ENCODE measurements at regions not wholly inside any gene's neighbourhood (a gene's known extent, or its start where the extent isn't known, plus 50 kb on each side); places are given as distances from the start of the nearest gene placed in this dataset.
"Not testable (repeated sequence)": the region's sequence is repeated elsewhere in the genome, so short reads cannot be mapped to it uniquely, and the experiment has no call there.

DNA sequence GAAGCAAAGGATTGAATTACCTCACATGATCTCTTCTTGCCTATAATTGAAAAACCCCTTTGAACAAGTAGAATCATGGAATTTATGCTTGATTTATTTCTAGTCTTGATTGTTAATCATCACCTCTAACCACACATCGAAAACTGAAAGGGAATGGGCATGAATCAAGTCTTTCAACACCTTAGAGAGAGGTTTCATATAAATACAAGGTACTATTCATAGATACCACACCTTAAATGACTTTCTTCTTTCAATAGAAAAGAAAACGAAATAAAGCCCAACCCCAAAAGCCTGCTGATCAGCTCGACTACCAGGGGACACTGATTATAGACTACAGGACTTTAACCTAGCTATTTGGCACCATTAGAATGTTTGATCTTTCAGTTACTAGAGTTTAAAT, 128.6 kb upstream of the PTPRZ1 start:
- no peak for DNase-seq

DNA sequence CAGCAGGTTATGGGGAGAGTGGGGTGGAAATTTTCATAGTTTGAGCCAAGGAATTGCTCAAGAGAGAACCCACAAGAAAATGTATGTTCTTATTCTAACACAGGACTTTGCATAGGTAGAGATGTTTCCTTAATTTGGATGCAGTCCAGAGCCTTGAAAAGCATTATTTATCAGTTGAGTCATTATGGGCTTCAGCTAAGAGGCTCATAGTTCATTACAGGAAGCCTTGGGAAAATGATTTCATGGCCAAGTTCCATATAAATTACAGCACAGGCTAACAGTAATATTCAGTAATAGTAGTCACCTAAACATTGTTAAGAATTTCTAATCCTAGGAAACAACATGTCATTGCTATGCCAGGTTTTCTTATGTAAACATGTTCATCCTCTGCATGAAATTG, 131.1 kb upstream of the PTPRZ1 start:
- no peak for DNase-seq

DNA sequence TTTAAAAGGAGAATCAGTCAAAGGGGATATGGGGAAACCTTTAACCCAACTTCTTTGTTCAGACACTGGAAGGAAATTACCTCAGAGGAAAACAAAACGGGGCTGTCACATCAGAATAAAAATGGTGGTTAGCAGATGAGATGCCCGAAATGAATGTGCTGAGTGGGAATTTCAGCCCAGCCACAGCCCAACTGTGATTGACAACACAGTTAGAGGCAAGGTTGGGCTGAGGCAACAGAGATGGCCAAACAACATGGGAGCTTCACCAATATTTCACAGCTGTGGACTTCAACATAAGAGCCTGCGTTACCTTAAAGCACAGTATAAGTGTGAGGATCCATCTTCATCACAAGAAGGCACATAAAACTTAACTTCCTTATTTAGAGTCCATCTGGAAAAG, 133.5 kb upstream of the PTPRZ1 start:
- no peak for DNase-seq

DNA sequence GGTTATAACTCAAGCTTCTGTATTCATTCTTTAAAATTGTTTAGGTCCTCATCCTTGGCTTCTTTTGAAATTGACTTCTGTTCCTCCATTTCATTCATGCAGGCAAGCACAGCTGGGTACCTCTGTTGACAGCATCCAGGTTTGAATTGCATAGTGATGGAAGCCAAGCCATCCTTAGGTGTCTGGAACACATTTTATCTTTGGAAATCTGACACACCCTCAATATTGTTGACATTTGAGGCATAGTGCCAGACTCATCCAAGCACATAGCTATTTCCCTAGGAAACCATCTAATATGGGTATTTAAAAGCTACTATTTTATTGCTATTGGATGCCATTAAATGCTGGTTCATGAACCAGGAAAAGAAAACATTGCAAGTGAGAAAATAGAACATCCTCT, 142.1 kb upstream of the PTPRZ1 start:
- DNase-seq: peak; percentile 63

DNA sequence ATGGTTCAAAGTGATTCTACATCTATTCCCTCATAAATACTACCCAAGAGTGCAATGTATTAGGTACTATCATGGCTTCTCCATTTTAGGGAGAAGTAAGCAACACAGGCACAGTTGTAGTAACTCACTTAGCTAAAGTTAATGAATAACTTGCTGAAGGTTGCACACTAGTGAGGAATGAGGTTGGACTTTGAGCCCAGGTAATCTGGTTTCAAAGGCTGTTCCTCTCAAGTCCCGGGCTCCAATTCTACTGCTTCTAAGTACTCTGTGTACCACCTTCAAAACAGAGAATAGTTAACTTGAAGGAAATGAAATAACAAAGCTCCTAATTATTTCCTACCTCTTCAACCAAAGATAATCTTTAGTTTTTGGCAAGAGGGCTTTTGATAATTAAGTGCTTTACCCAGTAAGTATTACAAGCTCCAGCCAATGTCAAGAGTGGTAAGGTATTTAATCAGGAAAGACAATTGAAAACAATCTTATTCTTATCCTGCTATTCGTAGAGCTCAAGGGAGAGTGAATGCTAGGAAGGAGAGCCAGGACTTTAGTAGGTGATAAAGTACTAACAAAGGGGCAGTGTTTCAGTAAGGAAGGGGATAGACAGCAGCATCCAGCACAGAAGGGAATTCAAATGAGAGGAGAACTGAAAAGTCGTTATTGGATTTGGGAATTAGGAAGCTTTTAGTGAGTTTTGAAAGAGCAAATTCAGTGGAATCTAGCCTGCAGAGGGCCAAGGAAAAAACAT, 158.2 kb upstream of the PTPRZ1 start:
- no peak for DNase-seq

DNA sequence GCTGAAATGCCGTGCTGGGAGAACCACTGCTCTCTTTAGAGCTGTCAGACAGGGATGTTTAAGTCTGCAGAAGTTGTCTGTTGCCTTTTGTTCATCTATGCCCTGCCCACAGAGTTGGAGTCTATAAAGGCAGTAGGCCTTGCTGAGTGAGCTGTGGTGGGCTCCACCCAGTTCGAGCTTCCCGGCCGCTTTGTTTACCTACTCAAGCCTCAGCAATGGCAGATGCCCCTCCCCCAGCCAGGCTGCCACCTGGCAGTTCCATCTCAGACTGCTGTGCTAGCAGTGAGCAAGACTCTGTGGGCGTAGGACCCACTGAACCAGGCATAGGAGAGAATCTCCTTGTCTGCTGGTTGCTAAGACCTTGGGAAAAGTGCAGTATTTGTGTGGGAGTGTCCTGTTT, 160.0 kb upstream of the PTPRZ1 start:
- DNase-seq: peak; percentile 21

DNA sequence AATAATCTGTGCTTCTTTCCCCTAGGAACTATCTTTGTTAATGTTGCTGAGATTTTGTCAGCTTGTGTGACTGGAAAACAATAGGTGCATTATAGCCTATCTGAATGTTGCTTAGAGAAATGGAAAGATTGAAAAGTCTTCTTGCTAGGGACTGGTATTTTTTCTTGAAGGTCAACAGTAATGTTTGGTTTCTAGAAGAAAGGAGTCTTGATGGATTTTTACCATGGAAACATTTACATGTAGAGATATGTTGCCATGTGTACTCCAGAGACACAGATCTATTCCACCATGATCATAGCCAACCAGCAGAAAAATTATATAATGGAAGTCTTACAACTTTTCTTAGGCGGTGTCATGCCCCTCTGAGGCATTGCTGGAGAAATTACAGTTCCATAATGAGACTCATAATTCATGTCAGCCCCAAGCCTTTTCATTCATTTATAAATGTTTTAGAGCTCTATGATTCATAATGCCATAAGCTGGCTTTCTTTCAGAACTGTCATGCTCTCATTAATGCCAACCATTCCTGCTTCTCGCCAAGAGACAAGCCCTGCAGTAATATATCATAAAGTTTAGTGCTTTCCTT, 175.1 kb upstream of the PTPRZ1 start:
- no peak for DNase-seq

DNA sequence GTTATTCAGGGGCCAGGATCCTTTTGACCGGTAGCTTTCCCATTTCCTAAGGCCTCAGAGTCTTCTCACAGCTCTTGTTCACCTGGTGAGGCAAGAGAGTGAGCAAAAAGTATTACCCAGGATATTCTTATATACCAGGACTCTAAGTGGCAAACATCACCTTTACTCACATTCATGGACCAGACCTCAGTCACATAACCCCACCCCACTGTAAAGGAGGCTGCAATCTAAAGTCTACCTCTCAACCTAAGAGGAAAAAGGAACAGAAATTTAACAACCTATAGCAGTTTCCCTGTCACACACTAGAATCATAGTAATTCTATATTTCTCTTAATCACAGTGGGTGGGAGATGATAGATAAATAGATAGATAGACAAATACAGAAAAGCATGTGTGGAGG, 176.0 kb upstream of the PTPRZ1 start:
- DNase-seq: no peak

DNA sequence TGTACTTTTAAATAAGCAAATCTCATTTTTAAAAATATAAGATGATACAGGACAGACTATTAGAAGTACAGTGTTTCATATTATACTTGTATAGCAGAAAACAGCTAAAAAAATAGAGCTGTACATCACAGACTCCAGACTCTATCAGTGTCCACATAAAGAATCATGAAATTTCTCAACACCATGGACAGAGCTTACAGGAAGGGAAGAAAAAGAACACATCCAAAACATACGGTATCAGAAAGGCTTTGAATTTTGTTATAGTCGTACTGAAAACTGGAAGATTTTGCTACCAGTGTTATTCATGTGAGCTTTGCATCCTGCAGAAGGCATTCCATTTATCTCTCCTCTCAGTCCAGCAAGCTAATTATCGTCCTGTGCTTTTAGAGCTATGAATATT, 183.2 kb upstream of the PTPRZ1 start:
- no peak for DNase-seq

DNA sequence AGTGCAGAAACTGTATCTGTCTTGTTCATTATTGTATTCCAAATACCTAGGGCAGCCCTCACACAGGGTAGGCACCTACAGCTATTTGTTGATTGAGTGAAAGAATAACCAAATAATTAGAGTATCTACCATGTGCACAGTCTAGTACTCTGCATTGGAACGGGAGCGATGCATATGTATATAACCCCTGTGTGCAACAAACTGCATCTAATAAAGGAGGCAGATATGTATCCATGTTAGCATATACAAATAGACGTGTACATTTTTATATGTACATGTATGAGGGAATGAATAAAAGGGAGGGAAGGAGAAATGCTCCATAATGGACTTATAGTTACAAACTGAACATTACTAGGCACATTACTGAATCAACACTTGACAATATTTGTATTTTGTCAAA, 191.3 kb upstream of the PTPRZ1 start:
- no peak for DNase-seq

DNA sequence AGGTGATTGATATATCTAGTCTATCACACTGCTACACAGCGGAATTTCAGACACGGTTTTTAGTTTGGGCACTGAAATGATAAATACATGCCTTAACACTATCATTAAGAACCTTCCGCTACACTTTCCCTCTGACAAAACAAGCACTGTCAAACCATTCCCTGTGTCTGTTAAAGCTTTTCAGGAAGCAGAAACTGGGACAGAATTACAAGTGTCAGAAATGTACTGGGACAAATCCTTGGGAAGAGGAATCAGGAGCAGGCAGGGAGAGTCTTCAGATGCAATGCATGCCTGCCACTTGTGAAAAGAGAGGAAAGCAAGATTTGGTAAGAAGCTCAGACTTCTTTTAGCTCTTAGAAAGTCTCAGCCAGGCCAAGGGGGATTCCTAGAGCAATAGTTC, 196.8 kb upstream of the PTPRZ1 start:
- DNase-seq: no peak

DNA sequence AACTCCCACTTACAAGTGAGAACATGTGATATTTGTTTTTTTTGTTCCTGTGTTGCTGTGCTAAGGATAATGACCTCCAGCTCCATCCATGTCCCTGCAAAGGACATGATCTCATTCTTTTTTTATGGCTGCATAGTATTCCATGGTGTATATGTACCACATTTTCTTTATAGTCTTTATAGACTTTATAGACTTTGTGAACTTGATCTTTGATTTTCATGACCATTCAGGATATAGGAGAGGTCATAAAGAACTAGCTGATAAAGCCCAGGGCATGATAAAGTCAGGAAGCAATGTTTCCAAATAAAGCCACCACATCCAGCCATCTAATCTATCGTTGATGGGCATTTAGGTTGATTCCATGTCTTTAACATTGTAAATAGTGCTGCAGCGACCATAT, 198.5 kb upstream of the PTPRZ1 start:
- DNase-seq: not testable (repeated sequence)

DNA sequence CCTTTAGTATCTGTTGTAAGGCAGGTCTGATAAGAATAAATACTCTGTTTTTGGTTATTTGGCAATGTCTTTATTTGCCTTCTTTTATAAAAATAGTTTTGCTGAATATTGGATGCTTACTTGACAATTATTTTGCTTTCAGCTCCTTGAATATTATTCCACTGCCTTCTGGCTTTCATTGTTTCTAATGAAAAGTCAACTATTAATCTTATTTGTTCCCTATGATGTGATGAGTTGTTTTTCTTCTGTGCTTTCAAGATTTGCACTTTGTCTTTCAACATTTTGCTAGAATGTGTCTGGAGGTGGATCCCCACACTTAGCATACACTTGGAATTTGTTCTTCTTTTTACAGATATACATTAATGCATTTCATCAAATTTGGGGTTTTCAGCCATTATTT, 203.8 kb upstream of the PTPRZ1 start:
- DNase-seq: no peak

DNA sequence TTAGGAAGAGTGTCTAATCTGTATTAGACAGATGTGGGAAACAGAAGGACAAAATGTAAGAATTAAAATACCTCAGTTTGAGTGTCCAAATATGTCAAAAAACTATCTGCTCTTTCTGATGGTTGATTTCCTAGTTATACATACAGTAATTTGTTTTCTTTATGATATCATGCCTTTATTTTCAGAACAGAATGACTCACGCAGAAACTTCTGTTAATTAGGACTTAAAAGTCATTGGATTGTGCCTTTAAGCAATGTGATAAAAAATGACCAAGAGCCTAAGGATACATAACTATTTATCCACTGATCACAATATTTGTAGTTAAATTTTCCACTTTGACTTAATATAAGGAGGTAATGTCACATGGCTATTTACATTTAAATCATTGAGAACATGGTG, 206.7 kb upstream of the PTPRZ1 start:
- no peak for DNase-seq

DNA sequence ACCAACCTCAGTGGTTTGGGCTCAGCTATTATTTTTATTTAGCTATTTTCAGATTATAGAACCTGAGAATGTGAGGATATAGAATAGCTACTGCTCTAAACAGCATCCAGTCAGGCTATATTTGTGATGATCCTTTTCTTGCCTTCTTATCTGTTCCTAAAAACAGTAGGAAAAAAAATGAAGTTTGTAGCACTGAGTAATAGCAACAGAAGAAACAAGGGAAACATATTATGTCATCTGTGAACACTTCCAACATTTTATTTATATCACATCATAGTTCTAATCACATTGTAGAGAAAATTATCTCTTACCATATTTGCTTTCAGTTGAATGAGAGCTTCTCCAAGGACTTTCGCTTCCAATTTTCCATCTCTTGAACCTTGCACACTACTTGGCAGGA, 229.6 kb upstream of the PTPRZ1 start:
- DNase-seq: no peak

DNA sequence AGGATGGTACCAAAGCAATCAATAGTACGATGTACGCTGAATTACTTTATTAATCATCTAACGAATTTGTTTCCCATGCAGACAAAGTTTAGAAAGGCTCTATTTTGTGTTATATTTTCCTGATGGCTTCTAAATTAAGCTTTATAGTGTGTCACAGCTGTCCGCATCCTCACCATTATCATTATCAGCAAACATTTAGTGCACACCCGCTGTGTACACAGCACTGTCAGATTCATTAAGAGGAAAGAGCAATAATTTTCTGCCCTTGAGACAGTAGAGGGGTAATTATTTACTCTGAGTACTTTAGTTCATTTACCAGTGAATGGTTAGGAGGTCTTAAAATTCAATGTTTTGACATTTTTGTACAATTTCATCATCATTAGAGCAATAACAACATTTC, 233.3 kb upstream of the PTPRZ1 start:
- no peak for DNase-seq

DNA sequence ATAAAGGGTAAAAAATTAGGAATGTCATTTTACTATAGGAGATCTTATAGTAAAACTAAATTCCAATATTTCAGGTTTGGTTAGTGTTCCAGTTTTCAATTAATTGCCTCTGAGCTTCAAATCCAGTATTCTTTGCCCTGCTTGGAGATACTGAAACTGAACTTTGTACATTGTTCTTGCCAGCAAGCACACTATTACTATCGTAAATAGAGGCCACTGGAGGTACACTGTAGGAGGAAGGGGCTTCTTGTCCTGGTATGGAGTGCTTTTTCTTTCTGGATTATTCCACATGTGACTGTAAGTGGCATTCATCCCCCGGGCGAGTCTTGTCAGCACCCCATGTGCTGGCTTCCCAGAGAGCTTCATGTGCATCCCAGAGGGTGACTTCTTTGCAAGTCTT, 234.7 kb upstream of the PTPRZ1 start:
- no peak for DNase-seq

DNA sequence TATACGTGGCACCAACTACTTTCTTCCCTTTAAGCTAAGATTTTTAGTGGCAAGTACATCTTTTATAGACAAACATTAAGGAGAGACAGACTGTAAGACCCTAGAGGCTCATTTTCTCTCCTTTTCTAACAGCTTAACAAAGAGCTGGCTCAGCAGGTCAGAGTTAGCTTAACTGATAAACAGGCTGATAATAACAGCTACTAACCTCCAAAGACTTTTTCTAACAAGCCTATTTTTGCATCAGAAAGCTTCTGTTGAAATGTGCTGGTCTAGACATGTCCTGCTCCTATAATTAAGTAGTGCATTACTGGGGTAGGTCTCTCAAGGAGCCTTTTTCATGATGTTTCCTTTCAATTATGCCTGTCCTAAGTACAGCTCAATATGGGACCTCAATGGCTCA, 238.2 kb upstream of the FAM3C start:
- no peak for DNase-seq

DNA sequence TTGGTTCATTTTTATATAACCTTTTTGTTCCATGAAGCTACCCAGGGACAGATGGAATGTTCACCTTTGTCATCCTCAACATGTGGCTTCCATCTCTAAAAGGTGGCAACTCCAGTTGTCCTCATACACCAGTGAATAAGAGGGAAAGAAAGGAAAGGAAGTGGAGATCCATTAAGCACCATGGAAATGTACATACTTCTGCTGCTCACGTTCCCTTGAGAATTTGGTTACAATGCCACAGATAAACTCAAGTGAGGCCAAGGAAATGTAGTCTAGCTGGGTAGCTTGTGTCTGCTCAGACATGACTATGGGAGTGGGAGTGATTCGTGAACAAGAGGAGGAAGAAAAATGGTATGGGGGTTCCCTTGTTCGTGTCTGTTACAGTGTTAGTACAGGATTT, 237.1 kb upstream of the FAM3C start:
- DNase-seq: no peak

DNA sequence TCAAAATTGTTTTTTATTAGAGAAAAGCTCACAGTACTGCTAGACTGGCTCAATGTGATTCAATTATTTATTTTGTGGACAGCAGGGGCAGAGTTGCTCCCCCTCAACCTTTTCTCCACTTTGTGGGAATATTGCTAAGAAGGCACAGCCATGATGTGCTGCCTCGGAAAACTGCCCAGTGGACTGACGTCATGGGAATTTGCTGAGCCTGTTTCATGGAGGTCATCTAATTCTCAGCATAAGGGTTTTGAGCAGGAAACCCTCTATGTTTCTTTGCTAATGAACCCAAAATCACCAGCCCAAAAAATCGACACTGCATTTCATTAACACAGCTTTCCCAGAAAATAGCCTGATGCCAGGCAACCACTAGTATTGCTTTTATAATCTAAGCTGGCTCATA, 228.8 kb upstream of the FAM3C start:
- no peak for DNase-seq

DNA sequence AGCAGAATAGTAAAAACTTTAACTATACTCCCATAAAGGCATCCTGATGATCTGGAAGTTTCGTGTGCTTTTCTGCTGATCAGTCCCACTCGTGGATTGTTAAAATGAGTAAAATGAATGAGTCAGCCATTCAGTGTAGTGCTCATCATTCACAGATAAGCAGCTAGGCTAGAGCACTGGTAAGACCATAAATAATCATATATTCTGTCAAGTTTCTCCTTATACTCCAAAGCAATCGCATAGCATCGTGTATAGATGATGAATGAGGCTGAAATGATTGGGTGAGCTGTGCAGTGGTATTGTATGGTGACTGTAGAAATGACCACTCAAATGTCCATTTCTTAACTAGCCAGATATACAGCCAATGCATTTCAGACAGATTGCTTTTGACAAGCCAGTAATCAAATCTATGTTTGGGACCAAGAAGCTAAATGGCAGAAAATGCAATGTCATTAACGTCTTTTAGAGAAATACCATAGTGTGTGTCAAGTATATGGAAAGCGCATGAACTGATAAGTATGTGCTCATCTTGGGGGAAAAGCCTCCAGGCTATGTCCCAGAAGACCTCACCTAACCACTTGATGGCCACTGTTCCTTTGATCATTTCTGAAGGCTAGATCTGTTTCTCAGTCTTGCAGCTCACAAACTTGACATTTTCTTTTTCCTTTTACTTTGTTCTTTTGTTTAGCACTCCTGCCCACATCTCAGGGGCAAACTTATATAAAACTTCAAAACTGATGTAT, 227.2 kb upstream of the FAM3C start:
- no peak for DNase-seq

DNA sequence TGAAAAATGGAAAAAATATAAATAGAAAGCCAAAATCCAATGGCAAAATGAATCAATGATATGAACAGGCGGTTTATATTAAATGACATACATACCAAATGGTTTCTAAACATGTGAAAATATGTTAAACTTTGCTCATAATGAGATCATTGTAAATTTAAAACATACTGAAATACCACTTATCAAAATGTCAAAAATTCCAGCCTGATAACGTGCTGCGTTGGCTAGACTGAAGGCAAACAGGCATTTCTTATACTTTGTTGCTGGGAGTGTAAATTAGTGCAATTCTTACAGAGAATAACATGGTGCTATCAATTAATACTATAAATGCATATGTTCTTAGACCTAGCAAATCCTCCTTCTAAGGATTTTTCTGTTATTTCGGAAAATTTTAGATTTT, 225.8 kb upstream of the FAM3C start:
- no peak for DNase-seq

DNA sequence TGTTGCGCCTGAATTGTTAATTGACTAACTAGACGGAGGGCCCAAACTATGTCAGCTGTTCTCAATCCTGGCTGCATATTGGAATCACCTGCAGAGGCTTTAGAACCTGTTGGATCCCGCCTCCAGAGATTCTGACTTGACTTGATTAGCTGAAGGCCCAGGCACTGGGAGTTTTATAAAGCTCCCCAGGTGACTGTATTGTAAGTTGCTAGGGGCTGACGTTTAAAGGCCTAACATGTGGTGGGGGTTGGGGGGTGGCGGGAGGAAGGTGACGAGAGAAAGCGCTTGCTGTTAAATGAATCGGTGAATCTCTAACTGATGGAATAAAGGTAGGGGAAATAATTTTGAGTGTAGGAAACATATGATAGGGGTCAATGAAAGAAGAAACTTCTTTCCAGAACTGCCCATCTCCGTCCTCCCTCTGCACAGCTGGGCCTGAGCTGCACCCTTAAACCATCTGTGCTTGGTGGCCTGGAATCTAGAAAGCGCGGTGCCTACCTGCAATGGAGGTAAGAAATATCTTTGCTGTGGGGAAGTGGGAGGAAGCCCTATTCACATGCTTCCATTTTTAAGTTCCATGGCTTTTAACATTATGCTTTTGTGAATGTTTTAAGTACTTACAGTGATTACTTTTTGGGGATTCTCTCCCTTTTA, 225.0 kb upstream of the FAM3C start:
- DNase-seq: no peak

DNA sequence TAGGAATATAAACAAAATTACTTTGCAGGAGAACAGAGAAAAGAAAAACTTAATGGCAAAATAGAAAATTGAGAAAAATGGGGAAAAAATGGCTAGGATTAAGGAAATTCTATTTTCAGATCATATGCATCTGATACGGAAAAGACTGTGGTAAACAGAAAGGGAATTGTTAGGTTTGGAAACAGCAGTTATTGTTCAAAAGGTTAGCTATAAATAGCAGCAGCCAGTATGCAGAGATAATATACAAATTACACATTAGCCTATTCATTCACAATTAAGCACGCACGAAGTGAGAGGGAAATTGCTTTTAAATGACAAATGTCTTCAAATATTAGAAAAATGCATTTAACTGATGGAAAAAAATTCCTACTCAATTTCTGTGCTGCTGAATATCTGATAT, 224.1 kb upstream of the FAM3C start:
- no peak for DNase-seq
